MCF 10A (cell line): ENCODE measurements at regions not wholly inside any gene's neighbourhood (a gene's known extent, or its start where the extent isn't known, plus 50 kb on each side); places are given as distances from the start of the nearest gene placed in this dataset.

ENCODE experiments used
- BruUV-seq: library from RNA; stranded (reverse); fragments of 400-500 nt; replicated peaks from 2 replicates; lab custom pipeline; 2021; lab: Mats Ljungman, UMichigan
- CTCF ChIA-PET: fragments of 300-600 bp; sonication (Branson Sonifier 250); formaldehyde crosslinking; extraction: SDS; loops from one replicate; lab custom pipeline; 2021; ENCODE audit warnings: antibody characterized with exemption, inconsistent platforms; lab: Yijun Ruan, JAX
- POLR2A ChIA-PET: fragments of 300-600, 350-650 bp; sonication (Branson Sonifier 250); formaldehyde crosslinking; extraction: SDS; loops from one replicate; lab custom pipeline; 2020; ENCODE audit warnings: antibody characterized with exemption, inconsistent platforms; lab: Yijun Ruan, JAX
- DNase-seq: peaks from one replicate; pipeline ENCODE4 v3.0.0-alpha.2; 2018; ENCODE audit not compliant: unreplicated experiment
- H3K27ac Mint-ChIP-seq: one replicate; pipeline ENCODE4 v1.8.0; 2022; ENCODE audit warnings: mild to moderate bottlenecking, low read depth, mixed read lengths; ENCODE audit not compliant: unreplicated experiment
- H3K27me3 Mint-ChIP-seq: one replicate; pipeline ENCODE4 v1.8.0; 2022; ENCODE audit warnings: mixed read lengths; ENCODE audit not compliant: insufficient read depth, unreplicated experiment
- H3K36me3 Mint-ChIP-seq: one replicate; pipeline ENCODE4 v1.8.0; 2022; ENCODE audit warnings: mild to moderate bottlenecking, moderate library complexity, mixed read lengths; ENCODE audit not compliant: insufficient read depth, unreplicated experiment
- H3K4me1 Mint-ChIP-seq: one replicate; pipeline ENCODE4 v1.8.0; 2022; ENCODE audit warnings: mixed read lengths; ENCODE audit not compliant: insufficient read depth, unreplicated experiment
- H3K4me3 Mint-ChIP-seq: one replicate; pipeline ENCODE4 v1.8.0; 2022; ENCODE audit warnings: mild to moderate bottlenecking, moderate library complexity, mixed read lengths; ENCODE audit not compliant: unreplicated experiment
- H3K9me3 Mint-ChIP-seq: one replicate; pipeline ENCODE4 v1.8.0; 2022; ENCODE audit warnings: mixed read lengths; ENCODE audit not compliant: unreplicated experiment
- CTCF ChIP-seq: fragments of 200-600 bp; IDR thresholded peaks from one replicate; pipeline ENCODE4 v1.8.0; 2022; ENCODE audit warnings: antibody characterized with exemption, mild to moderate bottlenecking; ENCODE audit not compliant: unreplicated experiment
- intact Hi-C: fragments of 100-400 bp; cut with micrococcal nuclease; formaldehyde crosslinking; loops from 2 replicates; pipeline ENCODE4 v1.14.1; 2022

- POLR2A ChIA-PET: no interaction called here
- no TSS peak for BruUV-seq
- no peak for TF ChIP-seq CTCF
- no peak overlapping the region for H3K27ac Mint-ChIP-seq
- H3K9me3 Mint-ChIP-seq: peaks cover 28% of the 10 kb centered on the region
- CTCF ChIA-PET: interaction anchor here (0.7 kb wide), 1 partner anchor 141 kb away, joined by 3 read pairs; no protein-coding TSS in a partner anchor
- intact Hi-C loops: no loop called here
- peaks cover 2% of the 10 kb centered on the region for H3K36me3 Mint-ChIP-seq
- H3K4me3 Mint-ChIP-seq: no peak overlapping the region
- DNase-seq: no peak
- H3K27me3 Mint-ChIP-seq: no peaks in the 10 kb centered on the region
- H3K4me1 Mint-ChIP-seq: no peaks in the 10 kb centered on the region
Observed at GRCh38 chr16:8459085-8459733, 131.1 kb downstream of the TMEM114 start.

GRCh38 chr16:8458481-8459046, 131.7 kb downstream of the TMEM114 start:
- Mint-ChIP-seq H3K4me1 (no peaks in the 10 kb centered on the region), H3K4me3 (no peak overlapping the region), H3K36me3 (peaks cover 6% of the 10 kb centered on the region), H3K27me3 (no peaks in the 10 kb centered on the region), H3K9me3 (peaks cover 34% of the 10 kb centered on the region), H3K27ac (no peak overlapping the region)
- POLR2A ChIA-PET: no interaction called here
- intact Hi-C loops: no loop called here
- BruUV-seq: no TSS peak
- TF ChIP-seq CTCF: no peak
- no peak for DNase-seq
- CTCF ChIA-PET: no interaction called here

GRCh38 chr16:8453359-8453758, 137.0 kb downstream of the TMEM114 start:
- Mint-ChIP-seq H3K4me1 (no peaks in the 10 kb centered on the region), H3K27ac (no peak overlapping the region), H3K36me3 (peaks cover 6% of the 10 kb centered on the region), H3K27me3 (no peaks in the 10 kb centered on the region), H3K9me3 (peaks cover 13% of the 10 kb centered on the region), H3K4me3 (no peak overlapping the region)
- CTCF ChIA-PET: no interaction called here
- no peak for DNase-seq
- intact Hi-C loops: no loop called here
- BruUV-seq: no TSS peak
- POLR2A ChIA-PET: interaction anchor here (0.7 kb wide), 1 partner anchor 1858 kb away, joined by 3 read pairs; no protein-coding TSS in a partner anchor
- TF ChIP-seq CTCF: no peak

GRCh38 chr16:8452941-8453340, 137.4 kb downstream of the TMEM114 start:
- DNase-seq: no peak
- no TSS peak for BruUV-seq
- Mint-ChIP-seq H3K9me3 (peaks cover 13% of the 10 kb centered on the region), H3K27ac (no peak overlapping the region), H3K36me3 (peaks cover 6% of the 10 kb centered on the region), H3K4me3 (no peak overlapping the region), H3K27me3 (no peaks in the 10 kb centered on the region), H3K4me1 (no peaks in the 10 kb centered on the region)
- intact Hi-C loops: no loop called here
- CTCF ChIA-PET: no interaction called here
- no peak for TF ChIP-seq CTCF
- POLR2A ChIA-PET: interaction anchor here (0.7 kb wide), 1 partner anchor 1857 kb away, joined by 3 read pairs; no protein-coding TSS in a partner anchor
